ENCODE measurements at regions not wholly inside any gene's neighbourhood (a gene's known extent, or its start where the extent isn't known, plus 50 kb on each side); places are given as distances from the start of the nearest gene placed in this dataset.

- TF ChIP-seq POLR2A (IDR thresholded peaks at IDR 0.05) = no peak
- TF ChIP-seq, protein P1, sequence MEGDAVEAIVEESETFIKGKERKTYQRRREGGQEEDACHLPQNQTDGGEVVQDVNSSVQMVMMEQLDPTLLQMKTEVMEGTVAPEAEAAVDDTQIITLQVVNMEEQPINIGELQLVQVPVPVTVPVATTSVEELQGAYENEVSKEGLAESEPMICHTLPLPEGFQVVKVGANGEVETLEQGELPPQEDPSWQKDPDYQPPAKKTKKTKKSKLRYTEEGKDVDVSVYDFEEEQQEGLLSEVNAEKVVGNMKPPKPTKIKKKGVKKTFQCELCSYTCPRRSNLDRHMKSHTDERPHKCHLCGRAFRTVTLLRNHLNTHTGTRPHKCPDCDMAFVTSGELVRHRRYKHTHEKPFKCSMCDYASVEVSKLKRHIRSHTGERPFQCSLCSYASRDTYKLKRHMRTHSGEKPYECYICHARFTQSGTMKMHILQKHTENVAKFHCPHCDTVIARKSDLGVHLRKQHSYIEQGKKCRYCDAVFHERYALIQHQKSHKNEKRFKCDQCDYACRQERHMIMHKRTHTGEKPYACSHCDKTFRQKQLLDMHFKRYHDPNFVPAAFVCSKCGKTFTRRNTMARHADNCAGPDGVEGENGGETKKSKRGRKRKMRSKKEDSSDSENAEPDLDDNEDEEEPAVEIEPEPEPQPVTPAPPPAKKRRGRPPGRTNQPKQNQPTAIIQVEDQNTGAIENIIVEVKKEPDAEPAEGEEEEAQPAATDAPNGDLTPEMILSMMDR (IDR thresholded peaks at IDR 0.05) = no peak
These were observed 145.1 kb upstream of the SMYD2 start for GRCh38 chr1:214135886-214136285.

Measured in Peyer's patch (tissue), 4 donors.